Adrenal gland (tissue), 5 donors: ENCODE measurements at regions not wholly inside any gene's neighbourhood (a gene's known extent, or its start where the extent isn't known, plus 50 kb on each side); places are given as distances from the start of the nearest gene placed in this dataset.

Experiments
- POLR2A ChIP-seq, 2 donors: fragments of 450-650 bp; IDR thresholded peaks; one replicate each; pipeline ENCODE4 v1.6.1; 2017; ENCODE audit warnings: antibody characterized with exemption in 2 of 2, mild to moderate bottlenecking in 2 of 2, moderate library complexity in 1 of 2
- TF ChIP-seq, protein P1 (sequence below), 6 experiments: fragments of 450-650 bp in 4 of 6; fragments of 200-600 bp in 2 of 6; sonication (generic) in 1 of 6; IDR thresholded peaks; 1 replicate in 5 of 6; 2 replicates in 1 of 6; pipeline versions ENCODE4 v1.5.1 to v1.8.0; 2016 to 2021; ENCODE audit warnings: antibody characterized with exemption in 6 of 6, mild to moderate bottlenecking in 2 of 6, moderate library complexity in 1 of 6
- donor health status: DM: no; HTN: no; CAD: no.

DNA sequence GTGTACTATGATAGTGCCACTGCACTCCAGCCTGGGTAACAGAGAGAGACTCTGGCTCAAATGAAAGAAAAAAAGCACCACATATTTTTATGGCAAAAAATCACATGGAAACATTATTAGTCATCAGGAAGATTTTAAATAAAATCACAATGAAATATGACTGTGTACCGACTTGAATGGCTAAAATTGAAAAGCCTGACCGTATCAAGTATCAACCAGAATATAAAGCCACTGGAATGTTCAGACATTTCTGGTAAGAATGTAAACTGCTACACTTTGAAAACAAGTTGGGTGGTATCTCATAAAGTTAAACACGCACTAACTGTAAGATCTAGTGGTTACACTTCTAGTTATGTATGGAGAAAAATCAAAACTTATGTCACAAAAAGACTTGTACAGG, 306.7 kb upstream of the MBL2 start:
- TF ChIP-seq, protein P1, sequence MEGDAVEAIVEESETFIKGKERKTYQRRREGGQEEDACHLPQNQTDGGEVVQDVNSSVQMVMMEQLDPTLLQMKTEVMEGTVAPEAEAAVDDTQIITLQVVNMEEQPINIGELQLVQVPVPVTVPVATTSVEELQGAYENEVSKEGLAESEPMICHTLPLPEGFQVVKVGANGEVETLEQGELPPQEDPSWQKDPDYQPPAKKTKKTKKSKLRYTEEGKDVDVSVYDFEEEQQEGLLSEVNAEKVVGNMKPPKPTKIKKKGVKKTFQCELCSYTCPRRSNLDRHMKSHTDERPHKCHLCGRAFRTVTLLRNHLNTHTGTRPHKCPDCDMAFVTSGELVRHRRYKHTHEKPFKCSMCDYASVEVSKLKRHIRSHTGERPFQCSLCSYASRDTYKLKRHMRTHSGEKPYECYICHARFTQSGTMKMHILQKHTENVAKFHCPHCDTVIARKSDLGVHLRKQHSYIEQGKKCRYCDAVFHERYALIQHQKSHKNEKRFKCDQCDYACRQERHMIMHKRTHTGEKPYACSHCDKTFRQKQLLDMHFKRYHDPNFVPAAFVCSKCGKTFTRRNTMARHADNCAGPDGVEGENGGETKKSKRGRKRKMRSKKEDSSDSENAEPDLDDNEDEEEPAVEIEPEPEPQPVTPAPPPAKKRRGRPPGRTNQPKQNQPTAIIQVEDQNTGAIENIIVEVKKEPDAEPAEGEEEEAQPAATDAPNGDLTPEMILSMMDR (IDR thresholded peaks at IDR 0.05), result no peak
- TF ChIP-seq POLR2A (IDR thresholded peaks at IDR 0.05), result no peak
